ENCODE measurements at regions not wholly inside any gene's neighbourhood (a gene's known extent, or its start where the extent isn't known, plus 50 kb on each side); places are given as distances from the start of the nearest gene placed in this dataset.

DNA sequence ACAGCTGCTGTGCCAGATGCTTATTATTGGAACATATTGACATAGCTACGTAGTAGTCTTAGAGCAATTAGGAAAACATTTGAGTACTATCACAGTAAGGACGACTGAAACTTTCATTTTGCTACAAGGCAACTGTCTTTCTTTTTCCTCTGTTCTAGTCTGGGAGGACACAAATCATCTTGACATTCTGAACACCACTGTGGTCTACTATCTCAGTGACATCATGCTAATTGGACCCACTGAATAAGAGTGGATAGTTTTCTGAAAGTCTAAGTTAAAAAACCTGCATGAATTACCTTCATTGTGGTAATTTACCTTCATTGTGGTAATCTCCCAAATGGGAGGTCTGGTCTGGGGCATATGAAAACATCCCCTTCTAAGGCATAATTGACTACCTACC is 163.3 kb upstream of the MOCS1 start:
- H3K27me3 ChIP-seq (ENCODE audit: control insufficient read depth in 1 of 2, insufficient read depth in 2 of 2, low read length in 2 of 2): no peaks in the 10 kb centered on the region
- H3K4me3 ChIP-seq (ENCODE audit: low read depth in 1 of 2, low read length in 2 of 2): no peak overlapping the region
- WGBS, 2 donors: 48 to 60% methylated on average over 2 of the region's 2 CpGs
- H3K4me1 ChIP-seq (ENCODE audit: control insufficient read depth in 2 of 2, insufficient read depth in 2 of 2, low read length in 1 of 2): no peaks in the 10 kb centered on the region
- H3K27ac ChIP-seq (ENCODE audit: low read depth in 2 of 2, low read length in 1 of 2): no peak overlapping the region
- peaks cover 0 to 2% of the 10 kb centered on the region in 2 donors for H3K9me3 ChIP-seq (ENCODE audit: control insufficient read depth in 2 of 2, insufficient read depth in 1 of 2, low read depth in 1 of 2, low read length in 1 of 2)
- no peaks in the 10 kb centered on the region for H3K36me3 ChIP-seq (ENCODE audit: control insufficient read depth in 2 of 2, insufficient read depth in 2 of 2, low read length in 1 of 2)

DNA sequence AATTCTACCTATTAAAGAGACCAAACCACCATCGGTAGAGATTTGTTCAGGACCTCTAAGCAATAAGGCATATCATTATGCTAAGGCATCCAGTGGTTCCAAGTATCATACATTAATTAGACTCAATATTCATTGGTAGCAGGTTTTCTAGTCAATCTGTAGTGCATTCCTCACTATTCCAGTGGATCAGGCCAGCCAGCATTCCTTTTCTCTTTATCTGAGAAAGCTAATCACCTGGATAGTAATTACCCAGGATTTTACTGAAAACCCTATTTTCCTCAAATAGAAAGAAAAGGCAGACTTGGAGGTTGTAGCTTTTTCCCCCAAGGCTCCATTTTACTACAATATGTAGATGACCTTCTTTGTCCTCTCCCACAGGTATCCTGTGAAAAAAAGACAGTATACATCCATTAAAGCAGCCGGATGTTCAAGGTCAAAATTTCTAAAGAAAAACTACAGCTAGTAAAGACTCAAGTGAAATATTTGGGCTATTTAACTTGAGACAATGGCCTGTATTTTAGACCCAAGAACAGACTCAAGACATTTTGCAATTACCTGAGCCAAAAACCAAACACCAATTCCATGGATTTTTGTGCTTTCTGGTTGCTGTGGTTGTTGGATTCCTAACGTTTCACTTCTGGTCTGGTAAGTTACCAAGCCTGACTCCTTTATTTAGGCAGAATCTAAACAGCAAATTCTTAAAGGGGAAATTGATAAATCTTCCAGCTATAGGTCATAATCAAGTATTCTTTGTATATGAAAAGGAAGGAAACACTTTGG is 149.1 kb upstream of the MOCS1 start:
- H3K27ac ChIP-seq (ENCODE audit: low read depth in 2 of 2, low read length in 1 of 2): no peak overlapping the region
- no peaks in the 10 kb centered on the region for H3K27me3 ChIP-seq (ENCODE audit: control insufficient read depth in 1 of 2, insufficient read depth in 2 of 2, low read length in 2 of 2)
- H3K36me3 ChIP-seq (ENCODE audit: control insufficient read depth in 2 of 2, insufficient read depth in 2 of 2, low read length in 1 of 2): no peaks in the 10 kb centered on the region
- no peaks in the 10 kb centered on the region for H3K4me1 ChIP-seq (ENCODE audit: control insufficient read depth in 2 of 2, insufficient read depth in 2 of 2, low read length in 1 of 2)
- WGBS, 2 donors: 73 to 74% methylated on average over 3 of the region's 3 CpGs
- no peaks in the 10 kb centered on the region for H3K9me3 ChIP-seq (ENCODE audit: control insufficient read depth in 2 of 2, insufficient read depth in 1 of 2, low read depth in 1 of 2, low read length in 1 of 2)
- no peak overlapping the region for H3K4me3 ChIP-seq (ENCODE audit: low read depth in 1 of 2, low read length in 2 of 2)

DNA sequence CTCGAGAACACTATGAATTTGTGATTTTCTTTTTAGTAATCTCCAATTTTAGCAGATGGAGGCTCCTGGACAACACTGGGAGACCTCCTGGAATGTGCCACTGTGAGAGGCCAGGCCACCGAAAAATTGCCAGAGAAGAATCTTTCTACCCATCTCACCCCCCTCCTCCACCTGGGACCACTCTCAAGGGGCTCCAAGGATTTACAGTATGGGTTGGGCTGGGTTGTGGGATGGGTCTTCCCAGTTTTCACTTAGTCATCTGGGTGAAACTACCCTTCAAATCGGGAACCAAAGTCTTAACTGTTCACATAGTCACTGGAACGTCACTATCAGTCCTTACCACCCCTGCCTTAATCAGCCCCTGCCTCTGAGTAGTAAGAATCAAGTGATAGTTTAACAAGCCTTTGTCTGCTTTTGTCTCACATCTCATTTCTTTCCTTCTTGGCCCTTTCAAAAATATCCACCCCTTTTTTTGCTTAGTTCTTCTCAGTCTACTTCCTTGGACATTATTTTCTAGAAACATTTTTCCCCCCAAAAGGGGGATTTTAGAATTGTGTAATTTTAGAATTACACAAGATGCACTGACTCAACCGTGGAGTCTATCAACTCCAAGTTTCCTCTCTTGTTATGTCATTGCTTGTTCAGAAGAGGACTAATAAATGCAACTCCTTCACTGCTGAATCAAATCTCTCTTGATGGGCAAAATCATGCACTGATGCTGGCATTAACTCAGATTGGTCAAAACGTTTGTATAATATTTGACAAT is 148.2 kb upstream of the MOCS1 start:
- Histone ChIP-seq H3K36me3 (ENCODE audit: control insufficient read depth in 2 of 2, insufficient read depth in 2 of 2, low read length in 1 of 2) (no peaks in the 10 kb centered on the region), H3K4me1 (ENCODE audit: control insufficient read depth in 2 of 2, insufficient read depth in 2 of 2, low read length in 1 of 2) (no peaks in the 10 kb centered on the region), H3K27ac (ENCODE audit: low read depth in 2 of 2, low read length in 1 of 2) (no peak overlapping the region), H3K27me3 (ENCODE audit: control insufficient read depth in 1 of 2, insufficient read depth in 2 of 2, low read length in 2 of 2) (no peaks in the 10 kb centered on the region), H3K9me3 (ENCODE audit: control insufficient read depth in 2 of 2, insufficient read depth in 1 of 2, low read depth in 1 of 2, low read length in 1 of 2) (no peaks in the 10 kb centered on the region), H3K4me3 (ENCODE audit: low read depth in 1 of 2, low read length in 2 of 2) (no peak overlapping the region)
- WGBS, 2 donors: 59 to 67% methylated on average over 6 of the region's 6 CpGs

DNA sequence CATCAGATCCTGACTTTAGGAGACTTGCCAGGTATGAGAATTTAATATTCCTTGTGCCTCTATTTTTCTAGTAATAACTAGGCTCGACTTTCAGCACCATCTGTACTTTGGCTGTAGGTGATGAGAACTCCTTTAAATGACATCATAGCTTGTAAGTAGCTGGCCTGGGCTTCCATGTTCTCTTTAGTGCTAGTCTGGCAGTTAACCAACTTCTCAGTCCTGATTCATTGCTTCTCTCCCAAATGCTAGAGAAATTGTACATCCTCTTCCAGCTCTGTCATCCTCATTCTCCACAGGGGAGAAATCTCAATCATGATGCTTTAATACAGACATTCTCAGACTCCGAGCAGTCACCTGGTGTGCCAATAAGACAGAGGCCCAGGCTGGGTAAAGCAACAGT is 143.5 kb upstream of the MOCS1 start:
- H3K9me3 ChIP-seq (ENCODE audit: control insufficient read depth in 2 of 2, insufficient read depth in 1 of 2, low read depth in 1 of 2, low read length in 1 of 2): no peaks in the 10 kb centered on the region
- peaks cover 6 to 7% of the 10 kb centered on the region in 2 donors for H3K4me1 ChIP-seq (ENCODE audit: control insufficient read depth in 2 of 2, insufficient read depth in 2 of 2, low read length in 1 of 2)
- H3K36me3 ChIP-seq (ENCODE audit: control insufficient read depth in 2 of 2, insufficient read depth in 2 of 2, low read length in 1 of 2): no peaks in the 10 kb centered on the region
- no peak overlapping the region for H3K4me3 ChIP-seq (ENCODE audit: low read depth in 1 of 2, low read length in 2 of 2)
- H3K27ac ChIP-seq (ENCODE audit: low read depth in 2 of 2, low read length in 1 of 2): no peak overlapping the region
- H3K27me3 ChIP-seq (ENCODE audit: control insufficient read depth in 1 of 2, insufficient read depth in 2 of 2, low read length in 2 of 2): no peaks in the 10 kb centered on the region
- WGBS, 2 donors: 70 to 73% methylated on average over 2 of the region's 2 CpGs

DNA sequence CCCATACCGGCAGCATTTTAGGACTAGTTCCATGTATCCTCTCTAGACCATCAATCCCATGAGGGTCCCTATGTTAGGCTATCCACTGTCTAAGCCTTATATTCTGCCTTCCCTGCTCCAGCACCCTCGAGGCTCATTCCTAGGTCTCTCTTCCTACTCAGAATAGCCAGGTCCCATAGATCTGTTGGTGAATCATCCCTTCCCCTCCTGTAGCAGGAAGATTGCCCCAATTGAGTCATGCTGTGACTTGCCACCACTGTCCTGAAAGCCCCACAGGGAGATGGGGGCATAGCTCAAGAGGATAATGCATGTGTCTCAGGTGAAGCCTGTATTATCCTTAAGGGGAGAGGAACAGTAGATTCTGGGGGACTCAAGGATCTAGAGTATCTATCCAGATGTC is 143.1 kb upstream of the MOCS1 start:
- H3K27ac ChIP-seq (ENCODE audit: low read depth in 2 of 2, low read length in 1 of 2): no peak overlapping the region
- WGBS, 2 donors: 70 to 76% methylated on average over 2 of the region's 2 CpGs
- H3K4me1 ChIP-seq (ENCODE audit: control insufficient read depth in 2 of 2, insufficient read depth in 2 of 2, low read length in 1 of 2): peaks cover 6 to 7% of the 10 kb centered on the region in 2 donors
- H3K4me3 ChIP-seq (ENCODE audit: low read depth in 1 of 2, low read length in 2 of 2): no peak overlapping the region
- H3K36me3 ChIP-seq (ENCODE audit: control insufficient read depth in 2 of 2, insufficient read depth in 2 of 2, low read length in 1 of 2): no peaks in the 10 kb centered on the region
- H3K9me3 ChIP-seq (ENCODE audit: control insufficient read depth in 2 of 2, insufficient read depth in 1 of 2, low read depth in 1 of 2, low read length in 1 of 2): no peaks in the 10 kb centered on the region
- no peaks in the 10 kb centered on the region for H3K27me3 ChIP-seq (ENCODE audit: control insufficient read depth in 1 of 2, insufficient read depth in 2 of 2, low read length in 2 of 2)

DNA sequence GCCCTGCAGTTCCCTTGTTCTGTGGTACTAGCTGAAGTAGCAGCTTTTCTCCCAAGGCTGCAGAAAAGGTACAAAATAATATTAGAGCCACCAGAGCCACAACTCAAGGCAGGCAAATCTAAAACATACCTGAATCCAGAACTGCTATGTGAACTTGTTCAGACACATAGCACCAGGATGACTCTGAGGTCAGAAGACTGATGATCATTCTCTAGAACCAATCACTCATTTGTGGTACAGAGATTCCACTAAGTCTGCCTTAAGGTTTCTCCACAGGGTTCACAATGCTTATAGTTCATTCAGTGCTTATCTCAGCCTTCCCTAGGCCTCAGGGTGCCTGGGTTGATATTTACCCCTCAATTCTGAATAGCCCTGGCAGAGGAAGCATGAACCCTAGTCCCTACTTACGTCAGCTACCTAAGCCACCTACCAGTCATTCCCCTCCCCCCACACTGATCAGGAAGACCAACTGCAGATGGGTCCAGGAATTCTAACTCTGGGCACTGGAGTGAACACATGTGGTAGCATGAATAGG is 140.9 kb upstream of the MOCS1 start:
- H3K4me3 ChIP-seq (ENCODE audit: low read depth in 1 of 2, low read length in 2 of 2): no peak overlapping the region
- no peaks in the 10 kb centered on the region for H3K9me3 ChIP-seq (ENCODE audit: control insufficient read depth in 2 of 2, insufficient read depth in 1 of 2, low read depth in 1 of 2, low read length in 1 of 2)
- no peaks in the 10 kb centered on the region for H3K27me3 ChIP-seq (ENCODE audit: control insufficient read depth in 1 of 2, insufficient read depth in 2 of 2, low read length in 2 of 2)
- H3K36me3 ChIP-seq (ENCODE audit: control insufficient read depth in 2 of 2, insufficient read depth in 2 of 2, low read length in 1 of 2): no peaks in the 10 kb centered on the region
- 56 to 74% methylated on average over 1 of the region's 1 CpG for WGBS, 2 donors
- H3K4me1 ChIP-seq (ENCODE audit: control insufficient read depth in 2 of 2, insufficient read depth in 2 of 2, low read length in 1 of 2): peaks cover 6 to 7% of the 10 kb centered on the region in 2 donors
- H3K27ac ChIP-seq (ENCODE audit: low read depth in 2 of 2, low read length in 1 of 2): peak overlapping the region; percentile 11 to 73

DNA sequence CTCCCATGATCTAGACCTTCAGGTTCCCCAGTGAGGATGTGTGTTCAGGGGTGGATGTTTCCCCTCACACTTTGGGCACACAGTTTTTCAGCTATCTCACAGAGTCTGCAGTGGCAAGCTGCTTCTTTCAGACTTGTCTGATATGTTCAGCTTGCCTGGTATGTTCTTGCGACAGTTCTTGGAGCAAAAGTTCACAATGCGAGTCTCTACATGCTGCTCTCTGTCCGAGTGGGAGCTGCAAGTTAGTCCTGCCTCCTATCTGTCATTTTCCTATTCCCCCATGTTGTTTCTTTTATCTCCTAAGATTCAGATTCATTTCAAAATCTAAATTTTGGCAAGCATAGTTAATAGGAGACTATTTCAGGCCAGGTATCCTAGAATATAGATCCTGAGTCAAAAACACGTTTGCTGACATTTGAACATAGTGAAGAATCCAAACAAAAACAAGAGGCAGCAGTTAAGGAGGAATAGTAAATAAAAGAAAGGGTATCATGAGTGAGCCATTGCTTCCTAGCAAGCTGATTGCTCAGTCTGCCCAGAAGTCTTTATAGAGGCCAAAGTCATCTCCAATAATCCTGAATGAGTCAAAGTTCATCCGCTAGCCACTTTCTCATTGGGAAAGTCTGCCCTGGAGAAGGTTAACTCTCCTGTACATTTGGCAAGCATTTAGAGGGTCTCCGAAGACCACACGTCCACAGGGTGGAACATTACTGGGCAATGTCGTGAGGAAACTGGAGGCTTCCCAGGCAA is 140.2 kb upstream of the MOCS1 start:
- WGBS, 2 donors: 57 to 61% methylated on average over 8 of the region's 8 CpGs
- H3K36me3 ChIP-seq (ENCODE audit: control insufficient read depth in 2 of 2, insufficient read depth in 2 of 2, low read length in 1 of 2): no peaks in the 10 kb centered on the region
- peaks cover 6 to 7% of the 10 kb centered on the region in 2 donors for H3K4me1 ChIP-seq (ENCODE audit: control insufficient read depth in 2 of 2, insufficient read depth in 2 of 2, low read length in 1 of 2)
- H3K27me3 ChIP-seq (ENCODE audit: control insufficient read depth in 1 of 2, insufficient read depth in 2 of 2, low read length in 2 of 2): no peaks in the 10 kb centered on the region
- H3K4me3 ChIP-seq (ENCODE audit: low read depth in 1 of 2, low read length in 2 of 2): no peak overlapping the region
- H3K27ac ChIP-seq (ENCODE audit: low read depth in 2 of 2, low read length in 1 of 2): peak overlapping the region; percentile 26 to 78
- H3K9me3 ChIP-seq (ENCODE audit: control insufficient read depth in 2 of 2, insufficient read depth in 1 of 2, low read depth in 1 of 2, low read length in 1 of 2): no peaks in the 10 kb centered on the region

DNA sequence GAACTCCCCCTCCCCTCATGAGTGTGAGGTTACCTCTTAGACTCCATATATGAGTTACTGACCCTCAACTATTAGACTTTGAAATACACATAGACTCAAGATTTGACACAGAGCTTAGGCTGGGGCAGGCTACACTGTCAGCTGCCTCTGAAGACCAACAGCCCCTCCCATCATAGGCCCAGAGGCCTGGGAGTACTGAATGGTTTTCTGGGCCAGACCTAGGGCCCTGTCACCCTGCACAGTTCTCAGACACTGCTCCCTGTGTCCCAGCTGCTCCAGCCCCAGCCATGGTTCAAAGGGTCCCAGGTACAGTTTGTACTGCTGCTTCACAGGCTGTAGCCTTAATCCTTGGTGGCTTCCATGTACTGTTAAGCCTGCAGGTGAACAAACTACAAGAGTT is 132.1 kb upstream of the MOCS1 start:
- no peaks in the 10 kb centered on the region for H3K4me1 ChIP-seq (ENCODE audit: control insufficient read depth in 2 of 2, insufficient read depth in 2 of 2, low read length in 1 of 2)
- no peaks in the 10 kb centered on the region for H3K27me3 ChIP-seq (ENCODE audit: control insufficient read depth in 1 of 2, insufficient read depth in 2 of 2, low read length in 2 of 2)
- no peaks in the 10 kb centered on the region for H3K36me3 ChIP-seq (ENCODE audit: control insufficient read depth in 2 of 2, insufficient read depth in 2 of 2, low read length in 1 of 2)
- H3K27ac ChIP-seq (ENCODE audit: low read depth in 2 of 2, low read length in 1 of 2): no peak overlapping the region
- H3K9me3 ChIP-seq (ENCODE audit: control insufficient read depth in 2 of 2, insufficient read depth in 1 of 2, low read depth in 1 of 2, low read length in 1 of 2): peaks cover 0 to 3% of the 10 kb centered on the region in 2 donors
- H3K4me3 ChIP-seq (ENCODE audit: low read depth in 1 of 2, low read length in 2 of 2): no peak overlapping the region

DNA sequence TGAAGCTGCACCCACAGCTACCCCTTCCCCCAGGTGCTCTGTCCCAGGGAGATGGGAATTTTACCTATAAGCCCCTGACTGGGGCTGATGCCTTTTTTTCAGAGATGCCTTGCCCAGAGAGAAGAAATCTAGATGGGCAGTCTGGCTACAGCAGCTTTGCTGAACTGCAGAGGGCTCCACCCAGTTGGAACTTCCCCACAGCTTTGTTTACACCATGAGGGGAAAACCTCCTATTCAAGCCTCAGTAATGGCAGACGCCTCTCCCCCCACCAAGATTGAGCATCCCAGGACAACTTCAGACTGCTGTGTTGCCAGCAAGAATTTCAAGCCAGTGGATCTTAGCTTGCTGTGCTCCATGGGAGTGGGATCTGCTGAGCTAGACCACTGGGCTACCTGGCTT is 122.6 kb upstream of the MOCS1 start:
- H3K9me3 ChIP-seq (ENCODE audit: control insufficient read depth in 2 of 2, insufficient read depth in 1 of 2, low read depth in 1 of 2, low read length in 1 of 2): no peaks in the 10 kb centered on the region
- H3K36me3 ChIP-seq (ENCODE audit: control insufficient read depth in 2 of 2, insufficient read depth in 2 of 2, low read length in 1 of 2): no peaks in the 10 kb centered on the region
- no peaks in the 10 kb centered on the region for H3K27me3 ChIP-seq (ENCODE audit: control insufficient read depth in 1 of 2, insufficient read depth in 2 of 2, low read length in 2 of 2)
- 65 to 70% methylated on average over 1 of the region's 1 CpG for whole genome bisulfite sequencing, 2 donors
- H3K27ac ChIP-seq (ENCODE audit: low read depth in 2 of 2, low read length in 1 of 2): no peak overlapping the region
- H3K4me3 ChIP-seq (ENCODE audit: low read depth in 1 of 2, low read length in 2 of 2): no peak overlapping the region
- no peaks in the 10 kb centered on the region for H3K4me1 ChIP-seq (ENCODE audit: control insufficient read depth in 2 of 2, insufficient read depth in 2 of 2, low read length in 1 of 2)
